K562 (cell line): ENCODE measurements at regions not wholly inside any gene's neighbourhood (a gene's known extent, or its start where the extent isn't known, plus 50 kb on each side); places are given as distances from the start of the nearest gene placed in this dataset.

Experiments used
- BCL6 ChIP-seq: fragments of 250-450 bp; sonication (Bioruptor Pico); IDR thresholded peaks from 2 replicates; pipeline ENCODE4 v1.4.0; 2020
- GTF2E2 ChIP-seq: fragments of 200-800 bp; sonication (Bioruptor generic); IDR thresholded peaks from 2 replicates; pipeline ENCODE4 v1.6.1; 2016; ENCODE audit warnings: missing genetic modification characterization, missing compliant biosample characterization
- HMGN3 ChIP-seq: IDR thresholded peaks from 2 replicates; pipeline ENCODE4 v1.6.1; 2011; ENCODE audit warnings: borderline replicate concordance, low read depth, mild to moderate bottlenecking, mixed read lengths, low read length; ENCODE audit not compliant: insufficient read length; ENCODE audit errors: extremely low read depth
- JUND ChIP-seq, 2 experiments: IDR thresholded peaks; 2 replicates in 1 of 2; 3 replicates in 1 of 2; pipeline ENCODE4 v1.6.1; 2011; ENCODE audit warnings: borderline replicate concordance in 2 of 2, low read depth in 2 of 2, low read length in 2 of 2, improper control_type of control experiment in 1 of 2, missing biosample characterization in 1 of 2, missing genetic modification characterization in 1 of 2, missing genetic modification reagents in 1 of 2
- NFYB ChIP-seq: IDR thresholded peaks from 2 replicates; pipeline ENCODE4 v1.6.1; 2011; ENCODE audit warnings: mild to moderate bottlenecking, moderate library complexity; ENCODE audit not compliant: insufficient read length; ENCODE audit errors: extremely low read depth
- RREB1 ChIP-seq: fragments of 250-450 bp; sonication (Bioruptor Pico); IDR thresholded peaks from 2 replicates; pipeline ENCODE4 v1.4.0; 2020
- SRF ChIP-seq, 2 experiments: fragments of 250-450, 450-650 bp in 1 of 2; sonication (Bioruptor Pico) in 1 of 2; sonication (generic) in 1 of 2; formaldehyde crosslinking; IDR thresholded peaks; 2 replicates each; pipeline versions ENCODE4 v1.5.0 to v1.5.1; 2020 to 2022; ENCODE audit warnings: mild to moderate bottlenecking in 1 of 2, missing genetic modification reagents in 1 of 2
- ZBTB11 ChIP-seq, 3 experiments: fragments of 200-800 bp in 1 of 3; fragments of 250-450 bp in 1 of 3; fragments of 450-650 bp in 1 of 3; sonication (Bioruptor Pico) in 1 of 3; sonication (Bioruptor generic) in 1 of 3; formaldehyde crosslinking in 1 of 3; IDR thresholded peaks; 2 replicates each; pipeline versions ENCODE4 v1.6.1 to v1.8.0; 2016 to 2022; ENCODE audit warnings: mild to moderate bottlenecking in 2 of 3, missing genetic modification characterization in 2 of 3, missing compliant biosample characterization in 1 of 3, moderate library complexity in 1 of 3

GRCh38 chr15:75112278-75112847, 89.0 kb downstream of the PPCDC start (continued):
- TF ChIP-seq JUND (IDR thresholded peaks at IDR 0.05; ENCODE audit: borderline replicate concordance, low read depth, low read length) (peak; percentile 89), JUND (tag; IDR thresholded peaks at IDR 0.05; ENCODE audit: borderline replicate concordance, low read depth, low read length) (peak; percentile 81; the same call in 1 of the 3 replicates), HMGN3 (no peak), NFYB (no peak), GTF2E2 (tag) (no peak), BCL6 (CRISPR knock-in tag) (no peak), ZBTB11 (CRISPR knock-in tag; IDR thresholded peaks at IDR 0.05) (no peak), RREB1 (no peak), SRF (CRISPR knock-in tag; IDR thresholded peaks at IDR 0.05) (no peak)
